Body of pancreas (tissue), 4 donors: ENCODE measurements at regions not wholly inside any gene's neighbourhood (a gene's known extent, or its start where the extent isn't known, plus 50 kb on each side); places are given as distances from the start of the nearest gene placed in this dataset.

ENCODE experiments used
- POLR2A ChIP-seq, 3 donors: fragments of 450-650 bp; IDR thresholded peaks; one replicate each; pipeline ENCODE4 v1.6.1; 2016; ENCODE audit warnings: antibody characterized with exemption in 3 of 3, mild to moderate bottlenecking in 2 of 3
- TF ChIP-seq, protein P1 (sequence below), 7 experiments: fragments of 450-650 bp in 4 of 7; fragments of 200-600 bp in 3 of 7; sonication (generic) in 3 of 7; IDR thresholded peaks; one replicate each; pipeline ENCODE4 v1.5.1; 2016 to 2019; ENCODE audit warnings: antibody characterized with exemption in 7 of 7

DNA sequence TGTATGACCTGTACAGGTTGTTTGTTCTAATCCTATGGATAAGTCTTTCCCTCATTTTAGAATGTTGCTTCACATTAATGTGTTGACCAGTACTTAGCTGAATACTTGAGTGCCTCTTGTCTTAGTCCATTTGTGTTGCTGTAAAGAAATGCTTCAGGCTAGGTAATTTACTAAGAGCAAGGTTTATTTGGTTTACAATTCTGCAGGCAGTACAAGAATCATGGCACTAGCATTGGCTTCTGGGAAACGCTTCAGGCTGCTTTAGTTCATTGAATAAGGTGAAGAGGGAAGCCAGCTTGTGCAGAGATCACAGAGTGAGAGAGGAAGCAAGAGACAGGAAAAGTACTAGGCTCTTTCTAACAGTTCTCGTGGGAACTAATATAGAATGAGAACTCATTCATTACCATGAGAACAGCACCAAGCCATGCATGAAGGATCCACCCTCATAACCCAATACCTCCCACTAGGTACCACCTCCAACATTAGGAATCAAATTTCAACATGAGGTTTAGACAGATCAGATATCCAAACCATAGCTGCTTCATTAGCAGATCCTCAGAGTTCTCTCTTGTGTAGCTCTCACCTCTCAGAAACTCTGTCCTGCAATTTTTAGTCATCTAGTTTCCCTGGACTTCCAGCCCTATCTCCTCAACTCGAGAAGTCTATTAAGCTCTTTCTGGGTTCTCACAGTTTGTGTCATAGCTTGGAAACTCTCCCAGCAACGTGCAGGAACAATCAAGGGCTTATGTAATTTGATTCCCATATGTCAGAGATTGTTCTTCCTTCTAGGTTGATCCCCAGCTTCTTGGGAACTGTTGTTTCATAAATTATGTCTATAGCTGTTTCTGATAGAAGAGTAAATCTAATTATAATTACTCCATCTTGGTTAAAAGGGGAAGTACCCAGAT lies 2082.3 kb upstream of the CELF4 start:
- TF ChIP-seq, protein P1, sequence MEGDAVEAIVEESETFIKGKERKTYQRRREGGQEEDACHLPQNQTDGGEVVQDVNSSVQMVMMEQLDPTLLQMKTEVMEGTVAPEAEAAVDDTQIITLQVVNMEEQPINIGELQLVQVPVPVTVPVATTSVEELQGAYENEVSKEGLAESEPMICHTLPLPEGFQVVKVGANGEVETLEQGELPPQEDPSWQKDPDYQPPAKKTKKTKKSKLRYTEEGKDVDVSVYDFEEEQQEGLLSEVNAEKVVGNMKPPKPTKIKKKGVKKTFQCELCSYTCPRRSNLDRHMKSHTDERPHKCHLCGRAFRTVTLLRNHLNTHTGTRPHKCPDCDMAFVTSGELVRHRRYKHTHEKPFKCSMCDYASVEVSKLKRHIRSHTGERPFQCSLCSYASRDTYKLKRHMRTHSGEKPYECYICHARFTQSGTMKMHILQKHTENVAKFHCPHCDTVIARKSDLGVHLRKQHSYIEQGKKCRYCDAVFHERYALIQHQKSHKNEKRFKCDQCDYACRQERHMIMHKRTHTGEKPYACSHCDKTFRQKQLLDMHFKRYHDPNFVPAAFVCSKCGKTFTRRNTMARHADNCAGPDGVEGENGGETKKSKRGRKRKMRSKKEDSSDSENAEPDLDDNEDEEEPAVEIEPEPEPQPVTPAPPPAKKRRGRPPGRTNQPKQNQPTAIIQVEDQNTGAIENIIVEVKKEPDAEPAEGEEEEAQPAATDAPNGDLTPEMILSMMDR (IDR thresholded peaks at IDR 0.05), result no peak
- TF ChIP-seq POLR2A (IDR thresholded peaks at IDR 0.05), result no peak
